GM21423 (cell line): ENCODE measurements at regions not wholly inside any gene's neighbourhood (a gene's known extent, or its start where the extent isn't known, plus 50 kb on each side); places are given as distances from the start of the nearest gene placed in this dataset.
A peak's percentile ranks its signal among the peaks of the same experiment; 100 is the strongest.
"Not testable (repeated sequence)": the region's sequence is repeated elsewhere in the genome, so short reads cannot be mapped to it uniquely, and the experiment has no call there.

Experiments used
- ATAC-seq: cut with Tn5 transposase; IDR thresholded peaks from one replicate; pipeline ENCODE4 v1.9.1; 2021; ENCODE audit warnings: mild to moderate bottlenecking, moderate library complexity; ENCODE audit not compliant: unreplicated experiment

- ATAC-seq, result no peak
Measured at GRCh38 chr14:106599209-106599608, 1072.8 kb downstream of the TMEM121 start.

- peak; percentile 70 for ATAC-seq
Measured at GRCh38 chr14:106605548-106606448, 1079.4 kb downstream of the TMEM121 start.

- no peak for ATAC-seq
Measured at GRCh38 chr14:106606936-106607335, 1080.6 kb downstream of the TMEM121 start.

- ATAC-seq, result no peak
Measured at GRCh38 chr14:106610691-106611090, 1084.3 kb downstream of the TMEM121 start.

DNA sequence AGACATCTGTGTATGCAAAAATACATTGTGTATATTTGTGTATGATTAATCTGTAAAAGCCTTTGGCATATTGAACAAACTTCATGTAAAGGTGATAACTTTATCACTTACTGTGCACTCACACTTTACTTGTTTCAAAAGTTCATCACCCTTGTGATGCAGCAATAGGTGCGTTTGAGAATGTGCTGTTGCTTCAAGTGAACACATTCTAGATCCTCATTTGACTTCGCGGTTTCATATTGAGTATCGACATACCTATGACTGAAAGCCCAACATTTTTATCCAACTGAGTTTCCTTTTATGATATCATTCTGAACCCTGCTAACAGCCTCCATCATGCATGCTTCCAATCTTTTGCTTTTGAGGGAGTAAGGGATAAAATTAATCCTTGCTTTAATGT lies 1086.9 kb downstream of the TMEM121 start:
- no peak for ATAC-seq

GRCh38 chr14:106618471-106618951 lies 1092.1 kb downstream of the TMEM121 start:
- not testable (repeated sequence) for ATAC-seq

- ATAC-seq, result no peak
Measured at GRCh38 chr14:106619606-106620005, 1093.2 kb downstream of the TMEM121 start.

DNA sequence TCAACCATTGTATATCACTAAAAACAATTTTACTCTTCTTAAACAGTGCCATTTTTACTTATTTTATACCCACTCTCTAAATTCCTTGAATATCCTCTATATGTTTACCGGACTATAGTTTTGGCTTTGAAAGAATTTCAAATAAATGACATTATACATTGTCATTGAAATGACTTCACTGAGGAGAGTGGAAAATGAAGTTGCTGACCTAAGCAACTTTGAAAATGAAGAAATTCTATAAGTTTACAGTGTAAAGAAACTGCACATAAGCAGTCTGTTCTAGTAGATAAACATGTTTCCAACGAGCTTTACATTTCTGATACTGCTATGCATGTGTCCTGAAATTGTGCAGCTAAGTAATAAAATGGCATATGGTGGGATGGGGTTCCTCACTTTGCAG lies 1094.0 kb downstream of the TMEM121 start:
- no peak for ATAC-seq

DNA sequence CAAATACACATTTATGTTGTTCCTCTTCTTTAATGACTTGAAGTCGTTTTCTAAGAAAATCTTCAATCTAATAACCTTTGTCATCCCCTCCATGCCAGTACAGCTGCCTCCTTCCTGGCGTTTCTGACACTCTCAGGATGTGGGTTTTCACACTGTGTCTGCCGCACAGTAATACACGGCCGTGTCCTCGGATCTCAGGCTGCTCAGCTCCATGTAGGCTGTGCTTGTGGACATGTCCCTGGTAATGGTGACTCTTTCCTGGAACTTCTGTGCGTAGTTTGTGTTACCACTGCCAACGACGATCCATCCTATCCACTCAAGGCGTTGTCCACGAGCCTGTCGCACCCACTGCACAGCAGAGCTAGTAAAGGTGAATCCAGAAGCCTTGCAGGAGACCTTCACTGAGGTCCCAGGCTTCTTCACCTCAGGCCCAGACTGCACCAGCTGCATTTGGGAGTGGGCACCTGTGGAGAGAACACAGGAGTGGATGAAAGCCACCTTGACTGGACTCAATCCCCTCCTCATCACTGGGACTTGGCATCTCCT lies 1095.9 kb downstream of the TMEM121 start:
- no peak for ATAC-seq

- ATAC-seq, result no peak
Measured at GRCh38 chr14:106625186-106625585, 1098.8 kb downstream of the TMEM121 start.

- ATAC-seq, result not testable (repeated sequence)
Measured at GRCh38 chr14:106626469-106626868, 1100.1 kb downstream of the TMEM121 start.

DNA sequence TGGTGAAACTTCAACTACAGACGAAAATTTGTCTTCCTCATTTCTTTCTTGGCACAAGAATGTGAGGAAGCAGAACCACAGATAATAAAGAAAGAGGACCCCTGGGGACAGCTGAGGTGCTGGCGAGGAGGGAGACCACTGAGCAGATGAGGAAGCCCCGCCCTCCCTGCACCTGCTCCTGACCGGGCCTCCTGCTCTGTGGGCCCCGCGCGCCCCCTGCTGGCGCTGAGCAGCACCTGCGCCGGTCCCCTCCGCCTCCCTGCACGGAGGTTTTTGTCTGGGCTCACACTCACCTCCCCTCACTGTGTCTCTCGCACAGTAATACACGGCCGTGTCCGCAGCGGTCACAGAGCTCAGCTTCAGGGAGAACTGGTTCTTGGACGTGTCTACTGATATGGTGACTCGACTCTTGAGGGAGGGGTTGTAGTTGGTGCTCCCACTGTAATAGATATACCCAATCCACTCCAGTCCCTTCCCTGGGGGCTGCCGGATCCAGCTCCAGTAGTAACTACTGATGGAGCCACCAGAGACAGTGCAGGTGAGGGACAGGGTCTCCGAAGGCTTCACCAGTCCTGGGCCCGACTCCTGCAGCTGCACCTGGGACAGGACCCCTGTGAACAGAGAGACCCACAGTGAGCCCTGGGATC lies 1100.7 kb downstream of the TMEM121 start:
- not testable (repeated sequence) for ATAC-seq

DNA sequence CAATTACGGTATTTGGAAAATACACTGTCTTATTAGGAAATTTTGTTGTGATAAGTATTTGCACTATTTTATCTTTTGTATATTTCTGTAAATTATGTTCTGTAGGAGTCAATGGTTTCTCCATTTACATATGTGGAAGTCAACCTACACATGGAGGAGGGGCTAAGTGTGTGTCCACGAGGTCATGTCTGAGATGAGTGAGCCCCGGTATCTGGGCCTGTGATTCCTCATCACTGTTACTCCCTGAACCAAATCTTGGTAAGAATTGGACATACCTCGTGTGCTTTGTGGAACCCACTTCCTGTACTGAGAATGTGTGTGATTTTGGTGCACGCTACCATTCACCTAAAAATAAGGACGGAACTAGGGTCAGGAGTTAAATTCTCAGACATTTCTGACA lies 1105.5 kb downstream of the TMEM121 start:
- no peak for ATAC-seq

DNA sequence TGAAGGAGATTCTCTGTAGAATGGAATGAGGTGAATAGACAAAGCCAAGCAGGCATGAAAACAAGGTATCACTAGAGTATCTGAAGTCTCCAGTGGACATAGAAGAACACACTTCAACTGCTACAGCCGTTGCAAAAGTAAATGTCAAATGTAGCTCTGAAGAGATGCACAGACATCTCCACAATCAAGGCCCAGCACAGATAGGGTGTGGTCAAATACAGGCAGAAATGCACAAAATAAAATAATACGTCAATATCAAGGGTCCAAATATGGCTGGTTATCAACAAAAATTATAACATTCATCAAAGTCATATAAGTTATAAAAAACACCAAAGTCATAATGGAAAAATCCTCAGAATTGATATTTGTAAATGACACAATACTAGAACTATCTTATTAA lies 1107.3 kb downstream of the TMEM121 start:
- no peak for ATAC-seq

DNA sequence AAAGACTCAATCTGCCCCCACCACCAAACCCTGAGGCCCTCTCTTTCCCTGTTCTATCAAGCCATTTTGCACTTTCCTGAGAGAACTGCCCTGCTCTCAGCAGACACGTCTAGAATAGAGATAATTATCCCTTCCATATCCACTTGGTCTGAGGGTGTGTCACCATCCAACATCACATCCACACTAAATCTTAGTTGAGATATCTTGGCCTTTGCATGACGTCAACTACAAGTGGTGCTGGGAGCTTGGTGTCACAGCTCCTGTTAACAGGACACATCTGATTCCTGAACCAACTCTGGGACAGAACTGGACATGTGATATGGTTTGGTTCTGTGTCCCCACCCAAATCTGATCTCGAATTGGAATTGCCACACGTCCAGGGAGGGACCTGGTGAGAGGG lies 1109.2 kb downstream of the TMEM121 start:
- no peak for ATAC-seq

- not testable (repeated sequence) for ATAC-seq
Measured at GRCh38 chr14:106638786-106639452, 1112.5 kb downstream of the TMEM121 start.

DNA sequence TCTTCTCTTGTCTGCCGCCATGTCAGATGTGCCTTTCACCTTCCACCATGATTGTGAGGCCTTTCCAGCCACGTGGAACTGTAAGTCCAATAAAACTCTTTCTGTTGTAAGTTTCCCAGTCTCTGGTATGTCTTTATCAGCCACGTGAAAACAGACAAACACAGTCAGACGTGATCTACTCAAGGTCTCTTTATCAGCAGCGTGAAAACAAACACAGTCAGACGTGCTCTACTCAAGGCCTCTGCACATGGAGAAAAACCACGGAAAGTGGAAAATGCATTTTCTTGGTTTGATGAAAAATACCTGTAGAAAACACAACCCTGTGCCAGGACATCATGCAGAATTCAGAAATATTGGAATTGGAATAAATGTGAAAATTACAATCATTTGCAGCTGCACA lies 1115.7 kb downstream of the TMEM121 start:
- ATAC-seq, result no peak

- ATAC-seq, result not testable (repeated sequence)
Measured at GRCh38 chr14:106642971-106643370, 1116.6 kb downstream of the TMEM121 start.

DNA sequence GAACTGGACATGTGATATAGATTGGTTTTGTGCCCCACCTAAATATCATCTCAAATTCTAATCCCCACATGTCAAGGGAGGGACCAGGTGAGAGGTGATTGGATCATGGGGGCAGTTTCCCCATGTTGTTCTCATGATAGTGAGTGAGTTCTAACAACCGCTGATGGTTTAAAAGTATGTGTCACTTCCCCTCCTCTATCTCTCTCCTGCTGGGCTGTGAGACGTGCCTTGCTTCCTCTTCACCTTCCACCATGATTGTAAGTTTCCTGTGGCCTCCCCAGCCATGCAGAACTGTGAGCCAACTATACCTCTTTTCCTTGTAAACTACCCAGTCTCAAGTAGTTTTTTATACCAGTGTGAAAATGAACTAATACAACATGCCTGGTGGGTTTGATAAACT lies 1122.5 kb downstream of the TMEM121 start:
- ATAC-seq, result not testable (repeated sequence)

DNA sequence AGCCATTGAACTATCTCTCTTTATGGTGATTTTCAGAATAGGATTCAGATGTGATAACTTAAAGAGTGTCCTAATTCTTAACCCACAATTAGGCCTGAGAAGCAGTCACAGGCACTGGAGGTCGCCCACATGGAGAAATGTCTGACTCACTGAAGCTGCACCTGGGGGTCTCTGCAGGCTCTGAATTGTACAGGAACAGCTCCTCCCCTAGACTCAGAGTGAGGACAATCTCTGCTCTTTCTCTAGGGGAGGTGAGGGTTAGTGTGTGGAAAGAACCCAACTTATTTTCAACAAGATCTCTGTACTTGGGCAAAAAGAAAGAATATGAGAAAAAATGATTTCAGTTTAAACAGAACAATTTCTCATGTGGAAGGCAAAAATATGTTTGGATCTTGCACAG lies 1124.6 kb downstream of the TMEM121 start:
- no peak for ATAC-seq

- no peak for ATAC-seq
Measured at GRCh38 chr14:106652494-106652893, 1126.1 kb downstream of the TMEM121 start.
